AG09319 (cell line): ENCODE measurements at regions not wholly inside any gene's neighbourhood (a gene's known extent, or its start where the extent isn't known, plus 50 kb on each side); places are given as distances from the start of the nearest gene placed in this dataset.

Experiments
- DNase-seq: peaks from one replicate; pipeline ENCODE4 v3.0.0-alpha.2; 2010; ENCODE audit warnings: low read depth; ENCODE audit errors: extremely low read depth
- CTCF ChIP-seq: IDR thresholded peaks from 2 replicates; pipeline ENCODE4 v1.5.1; 2011; ENCODE audit warnings: low read depth, mild to moderate bottlenecking, inconsistent platforms, low read length, moderate library complexity

- TF ChIP-seq CTCF: no peak
- DNase-seq: no peak
Observed at GRCh38 chr5:144103611-144104485, 66.6 kb downstream of the YIPF5 start.

GRCh38 chr5:144105371-144105770, 65.1 kb downstream of the YIPF5 start:
- no peak for TF ChIP-seq CTCF
- DNase-seq: no peak

- TF ChIP-seq CTCF: no peak
- no peak for DNase-seq
Observed at GRCh38 chr5:144108131-144108530, 62.3 kb downstream of the YIPF5 start.
